ENCODE measurements at regions not wholly inside any gene's neighbourhood (a gene's known extent, or its start where the extent isn't known, plus 50 kb on each side); places are given as distances from the start of the nearest gene placed in this dataset.

GRCh38 chr2:184410160-184410559 is 188.2 kb upstream of the ZNF804A start:
- TF ChIP-seq FOXJ3 (CRISPR knock-in tag; IDR thresholded peaks at IDR 0.05) (no peak), POLR2AphosphoS5 (IDR thresholded peaks at IDR 0.05; ENCODE audit: low read depth, low read length) (no peak), CTCF (IDR thresholded peaks at IDR 0.05) (no peak)

Measured in SK-N-SH (cell line).